NB4 (cell line): ENCODE measurements at regions not wholly inside any gene's neighbourhood (a gene's known extent, or its start where the extent isn't known, plus 50 kb on each side); places are given as distances from the start of the nearest gene placed in this dataset.

Experiments
- MYC ChIP-seq: IDR thresholded peaks from 2 replicates; pipeline ENCODE4 v1.6.1; 2011; ENCODE audit warnings: low read depth, low read length
- POLR2A ChIP-seq: IDR thresholded peaks from 2 replicates; pipeline ENCODE4 v1.6.1; 2011; ENCODE audit warnings: mild to moderate bottlenecking; ENCODE audit not compliant: insufficient read length; ENCODE audit errors: extremely low read depth
- TF ChIP-seq, protein P1 (sequence below): IDR thresholded peaks from one replicate; pipeline ENCODE4 v1.5.1; 2012; ENCODE audit warnings: low read depth, low read length
- TF ChIP-seq, protein P2 (sequence below): IDR thresholded peaks from 2 replicates; pipeline ENCODE4 v1.6.1; 2011; ENCODE audit warnings: low read depth, low read length

DNA sequence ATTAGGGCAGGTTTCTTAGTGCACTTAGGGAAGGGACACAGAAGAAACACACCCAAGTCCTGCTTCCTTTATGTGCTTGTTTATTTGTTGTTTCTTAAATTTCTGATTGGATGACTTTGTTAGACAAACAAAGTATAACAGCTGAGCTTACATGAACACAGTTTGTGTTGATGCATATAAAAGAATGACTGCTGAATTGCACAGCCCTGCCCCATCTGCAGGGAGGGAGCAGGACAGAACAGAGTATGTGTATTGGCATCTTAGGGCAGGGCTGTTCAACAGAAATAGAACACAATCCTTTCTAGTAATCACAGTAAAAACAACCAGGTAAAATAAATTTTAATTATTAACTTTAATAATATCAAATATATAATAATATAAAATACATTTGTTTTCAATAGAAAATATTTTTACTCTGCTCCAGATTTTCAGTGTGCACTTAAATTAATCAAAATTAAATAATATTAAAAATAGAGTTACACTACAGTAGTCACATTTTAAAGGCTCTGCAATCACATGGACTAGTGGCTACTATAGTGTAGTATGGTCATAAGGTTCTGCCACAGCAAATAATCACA is 198.4 kb downstream of the ZNF621 start:
- TF ChIP-seq POLR2A (no peak), MYC (no peak)
- TF ChIP-seq, protein P1, sequence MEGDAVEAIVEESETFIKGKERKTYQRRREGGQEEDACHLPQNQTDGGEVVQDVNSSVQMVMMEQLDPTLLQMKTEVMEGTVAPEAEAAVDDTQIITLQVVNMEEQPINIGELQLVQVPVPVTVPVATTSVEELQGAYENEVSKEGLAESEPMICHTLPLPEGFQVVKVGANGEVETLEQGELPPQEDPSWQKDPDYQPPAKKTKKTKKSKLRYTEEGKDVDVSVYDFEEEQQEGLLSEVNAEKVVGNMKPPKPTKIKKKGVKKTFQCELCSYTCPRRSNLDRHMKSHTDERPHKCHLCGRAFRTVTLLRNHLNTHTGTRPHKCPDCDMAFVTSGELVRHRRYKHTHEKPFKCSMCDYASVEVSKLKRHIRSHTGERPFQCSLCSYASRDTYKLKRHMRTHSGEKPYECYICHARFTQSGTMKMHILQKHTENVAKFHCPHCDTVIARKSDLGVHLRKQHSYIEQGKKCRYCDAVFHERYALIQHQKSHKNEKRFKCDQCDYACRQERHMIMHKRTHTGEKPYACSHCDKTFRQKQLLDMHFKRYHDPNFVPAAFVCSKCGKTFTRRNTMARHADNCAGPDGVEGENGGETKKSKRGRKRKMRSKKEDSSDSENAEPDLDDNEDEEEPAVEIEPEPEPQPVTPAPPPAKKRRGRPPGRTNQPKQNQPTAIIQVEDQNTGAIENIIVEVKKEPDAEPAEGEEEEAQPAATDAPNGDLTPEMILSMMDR: no peak
- TF ChIP-seq, protein P2, sequence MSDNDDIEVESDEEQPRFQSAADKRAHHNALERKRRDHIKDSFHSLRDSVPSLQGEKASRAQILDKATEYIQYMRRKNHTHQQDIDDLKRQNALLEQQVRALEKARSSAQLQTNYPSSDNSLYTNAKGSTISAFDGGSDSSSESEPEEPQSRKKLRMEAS: no peak
